ENCODE measurements at regions not wholly inside any gene's neighbourhood (a gene's known extent, or its start where the extent isn't known, plus 50 kb on each side); places are given as distances from the start of the nearest gene placed in this dataset.
"Not testable (repeated sequence)": the region's sequence is repeated elsewhere in the genome, so short reads cannot be mapped to it uniquely, and the experiment has no call there.

DNA sequence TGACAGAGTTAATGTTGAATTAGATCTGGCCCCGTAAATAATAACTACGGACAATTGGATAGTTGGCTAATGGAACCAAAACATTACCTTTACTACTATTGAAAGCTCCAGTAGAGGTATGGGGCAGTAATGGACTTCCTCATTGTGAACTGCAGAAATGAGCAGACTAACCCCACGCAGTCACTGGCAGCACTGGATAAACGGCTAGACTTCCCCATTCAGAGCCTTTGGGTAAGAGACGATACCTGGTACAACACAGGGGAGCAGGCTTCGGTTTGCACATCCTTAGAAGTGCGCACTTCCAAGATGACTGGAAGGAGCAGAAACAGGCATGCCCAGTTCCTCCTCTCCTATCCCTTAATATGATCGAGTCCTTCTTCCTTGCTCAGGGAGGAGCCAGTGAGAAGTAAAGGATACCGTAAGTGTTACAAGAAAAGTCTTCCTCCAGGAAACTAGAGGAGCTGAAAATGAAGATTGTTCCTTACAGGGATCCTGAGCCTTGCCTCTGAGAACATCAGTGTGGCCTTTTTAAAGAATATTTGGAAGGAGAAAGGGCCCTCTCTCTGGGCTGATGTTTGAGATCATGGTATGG lies 100.5 kb upstream of the NECTIN3 start:
- DNase-seq = no peak

- no peak for DNase-seq
These were observed 98.2 kb upstream of the NECTIN3 start for GRCh38 chr3:110973263-110973895.

GRCh38 chr3:110974902-110975301 lies 96.7 kb upstream of the NECTIN3 start:
- DNase-seq = no peak

- DNase-seq = no peak
These were observed 87.0 kb upstream of the NECTIN3 start for GRCh38 chr3:110984456-110985250.

GRCh38 chr3:110989446-110989845 lies 82.2 kb upstream of the NECTIN3 start:
- DNase-seq = no peak

GRCh38 chr3:110995461-110996231 lies 76.0 kb upstream of the NECTIN3 start:
- no peak for DNase-seq

GRCh38 chr3:110998766-110999165 lies 72.8 kb upstream of the NECTIN3 start:
- DNase-seq = not testable (repeated sequence)

DNA sequence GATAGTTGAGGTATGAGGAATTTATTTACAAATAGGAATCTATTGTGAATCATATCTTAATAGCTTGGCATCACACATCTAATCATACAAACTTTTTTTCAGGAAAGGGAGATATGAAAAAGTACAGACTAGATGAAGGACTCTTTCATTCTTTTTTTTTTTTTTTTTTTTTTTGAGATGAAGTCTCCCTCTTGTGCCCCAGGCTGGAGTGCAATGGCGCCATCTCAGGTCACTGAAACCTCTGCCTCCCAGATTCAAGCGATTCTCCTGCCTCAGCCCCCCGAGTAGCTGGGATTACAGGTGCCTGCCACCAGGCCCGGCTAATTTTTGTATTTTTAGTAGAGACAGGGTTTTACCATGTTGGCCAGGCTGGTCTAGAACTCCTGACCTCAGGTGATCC lies 65.1 kb upstream of the NECTIN3 start:
- DNase-seq = not testable (repeated sequence)

DNA sequence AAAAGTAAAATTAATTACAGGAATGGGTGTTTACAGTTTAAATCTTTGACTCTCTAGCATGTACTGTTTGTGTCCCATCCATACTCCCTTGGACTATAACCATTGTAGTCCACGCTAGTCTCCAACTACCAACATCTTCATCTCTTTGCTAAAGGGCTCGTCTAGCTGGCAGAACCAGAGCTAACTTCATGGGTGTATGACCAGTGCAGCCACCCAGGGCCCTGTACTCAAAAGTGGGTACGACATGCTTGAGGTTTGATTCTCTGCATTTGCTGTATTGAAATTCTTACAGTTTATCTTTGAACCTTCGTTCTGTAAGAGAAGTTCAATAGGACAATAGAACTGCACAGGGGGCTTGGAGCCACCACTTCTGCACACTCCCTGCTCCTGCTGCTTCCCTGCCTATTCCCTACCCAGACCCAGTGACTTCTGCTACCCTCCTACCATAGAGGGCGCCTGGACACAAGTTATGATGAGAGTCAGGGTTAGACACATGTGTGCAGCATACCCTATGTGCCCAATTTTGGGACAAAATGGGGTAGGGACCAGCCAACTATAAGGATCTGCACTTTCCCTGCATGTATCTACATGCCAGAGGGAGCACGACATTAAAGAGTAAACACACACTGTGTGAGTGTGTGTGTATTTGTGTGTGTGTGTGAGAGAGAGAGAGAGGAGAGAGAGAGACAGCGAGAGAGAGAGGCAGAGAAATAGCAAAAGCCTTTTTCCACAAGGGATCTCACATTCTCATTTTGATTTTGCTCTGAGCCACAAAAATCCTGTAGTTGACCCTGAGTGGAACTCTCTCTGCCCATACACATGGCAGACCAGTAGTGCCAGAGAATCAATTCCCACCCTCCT lies 59.0 kb upstream of the NECTIN3 start:
- no peak for DNase-seq

Data from CD4-positive, alpha-beta T cell treated with Interleukin-17A for 4 hours (primary cell).